SU-DHL-6 (cell line): ENCODE measurements at regions not wholly inside any gene's neighbourhood (a gene's known extent, or its start where the extent isn't known, plus 50 kb on each side); places are given as distances from the start of the nearest gene placed in this dataset.

Source experiments
- CTCF ChIP-seq: fragments of 200-600 bp; sonication (generic); IDR thresholded peaks from one replicate; pipeline ENCODE4 v1.5.1; 2017; ENCODE audit warnings: antibody characterized with exemption, mild to moderate bottlenecking, low read length, moderate library complexity; ENCODE audit not compliant: insufficient read depth, poor library complexity, severe bottlenecking
- EZH2phosphoT487 ChIP-seq: fragments of 200-600 bp; sonication (generic), shearing (Covaris generic); conservative IDR thresholded peaks from 2 replicates; pipeline ENCODE4 v1.6.1; 2018; ENCODE audit warnings: mild to moderate bottlenecking, antibody characterized with exemption, low read length, moderate library complexity, mixed read lengths

GRCh38 chr1:101316799-101317198 lies 80.0 kb downstream of the S1PR1 start:
- TF ChIP-seq CTCF (no peak), EZH2phosphoT487 (no peak)
